Activated CD4-positive, alpha-beta T cell treated with anti-CD3 and anti-CD28 coated beads, Interleukin-2, amount 10 ng/mL, durations not matched to agents 24 days and 14 days (primary cell): ENCODE measurements at regions not wholly inside any gene's neighbourhood (a gene's known extent, or its start where the extent isn't known, plus 50 kb on each side); places are given as distances from the start of the nearest gene placed in this dataset.

ENCODE experiments used
- DNase-seq: peaks from one replicate; pipeline ENCODE4 v3.0.0; 2022
- H3K27ac Mint-ChIP-seq: one replicate; pipeline ENCODE4 v1.8.0; 2022; ENCODE audit warnings: mild to moderate bottlenecking, mixed read lengths
- H3K27me3 Mint-ChIP-seq: one replicate; pipeline ENCODE4 v1.8.0; 2022; ENCODE audit warnings: mixed read lengths
- H3K36me3 Mint-ChIP-seq: one replicate; pipeline ENCODE4 v1.8.0; 2022; ENCODE audit warnings: low read depth, mild to moderate bottlenecking, mixed read lengths
- H3K4me1 Mint-ChIP-seq: one replicate; pipeline ENCODE4 v1.8.0; 2021; ENCODE audit warnings: mixed read lengths
- H3K4me3 Mint-ChIP-seq: one replicate; pipeline ENCODE4 v1.8.0; 2022; ENCODE audit warnings: mild to moderate bottlenecking, moderate library complexity, mixed read lengths
- H3K9me3 Mint-ChIP-seq: one replicate; pipeline ENCODE4 v1.8.0; 2021; ENCODE audit warnings: mixed read lengths
- intact Hi-C: fragments of 100-400 bp; cut with micrococcal nuclease; formaldehyde crosslinking; loops from one replicate; pipeline ENCODE4 v1.15.1; 2023

DNA sequence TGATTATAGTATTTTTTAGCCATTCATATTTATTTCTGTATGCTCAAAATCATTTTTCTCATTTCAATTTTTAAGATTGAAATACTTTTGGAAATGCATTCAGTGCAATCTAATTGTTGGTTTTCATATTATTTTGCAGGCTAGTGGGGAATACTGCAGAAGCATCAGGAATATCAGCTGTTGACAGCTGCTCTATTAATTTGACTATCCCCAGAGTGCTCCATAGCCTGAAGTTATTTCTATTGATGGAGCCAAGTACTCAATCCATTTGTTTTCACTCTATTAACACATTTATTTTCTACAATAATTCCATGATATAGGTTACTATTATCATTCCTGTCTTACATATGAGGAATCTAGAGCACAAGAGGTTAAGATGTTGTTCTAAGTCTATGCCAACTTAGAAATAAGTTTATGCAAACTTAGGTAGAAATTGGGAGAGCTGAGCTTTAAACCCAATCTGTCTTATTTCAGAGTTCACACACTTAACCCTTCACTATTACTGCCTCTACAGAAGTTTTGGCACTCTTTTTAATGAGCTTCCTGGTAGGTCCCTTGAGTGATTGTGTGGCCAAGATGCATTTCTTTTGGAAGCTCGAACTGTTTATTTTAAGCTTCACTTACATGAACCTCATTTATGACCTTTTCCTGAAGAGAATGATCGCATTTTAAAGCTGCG lies 65.6 kb upstream of the PCDH18 start:
- no peak overlapping the region for H3K27ac Mint-ChIP-seq
- intact Hi-C loops = no loop called here
- H3K27me3 Mint-ChIP-seq = no peaks in the 10 kb centered on the region
- H3K9me3 Mint-ChIP-seq = no peaks in the 10 kb centered on the region
- H3K4me1 Mint-ChIP-seq = no peaks in the 10 kb centered on the region
- H3K36me3 Mint-ChIP-seq = no peaks in the 10 kb centered on the region
- no peak for DNase-seq
- no peak overlapping the region for H3K4me3 Mint-ChIP-seq

- Mint-ChIP-seq H3K9me3 (no peaks in the 10 kb centered on the region), H3K27ac (no peak overlapping the region), H3K36me3 (no peaks in the 10 kb centered on the region), H3K4me3 (no peak overlapping the region), H3K27me3 (no peaks in the 10 kb centered on the region), H3K4me1 (no peaks in the 10 kb centered on the region)
- no peak for DNase-seq
- intact Hi-C loops = no loop called here
Observed at GRCh38 chr4:137587796-137588195, 55.5 kb upstream of the PCDH18 start.

DNA sequence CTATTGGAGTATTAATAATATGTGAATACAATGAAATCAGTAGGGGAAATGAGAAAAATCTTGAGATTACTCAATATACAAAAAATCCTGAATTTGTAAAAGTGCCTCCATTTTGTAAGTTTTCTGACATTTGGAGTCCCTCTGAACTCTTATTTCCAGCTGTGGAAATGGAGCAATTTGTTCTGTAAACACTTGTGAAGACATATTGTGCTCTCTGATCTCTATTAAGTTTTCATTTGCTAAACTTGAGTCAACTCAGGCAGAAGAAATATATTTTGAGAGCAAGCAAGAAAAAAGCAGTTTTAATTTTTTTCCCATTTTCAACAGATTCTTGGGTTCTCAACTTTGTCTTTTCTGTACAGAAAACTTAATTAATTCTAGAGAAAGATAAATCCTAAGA lies 51.4 kb upstream of the PCDH18 start:
- H3K4me1 Mint-ChIP-seq = no peaks in the 10 kb centered on the region
- no peaks in the 10 kb centered on the region for H3K36me3 Mint-ChIP-seq
- H3K27ac Mint-ChIP-seq = no peak overlapping the region
- H3K27me3 Mint-ChIP-seq = no peaks in the 10 kb centered on the region
- DNase-seq = no peak
- H3K4me3 Mint-ChIP-seq = no peak overlapping the region
- intact Hi-C loops = no loop called here
- H3K9me3 Mint-ChIP-seq = no peaks in the 10 kb centered on the region
